ENCODE measurements at regions not wholly inside any gene's neighbourhood (a gene's known extent, or its start where the extent isn't known, plus 50 kb on each side); places are given as distances from the start of the nearest gene placed in this dataset.

GRCh38 chrX:96311366-96311765 is 373.3 kb upstream of the DIAPH2 start:
- DNase-seq: no peak
- H3K4me3 ChIP-seq: no peak overlapping the region
- no peaks in the 10 kb centered on the region for H3K36me3 ChIP-seq
- no peaks in the 10 kb centered on the region for H3K9me3 ChIP-seq
- no peaks in the 10 kb centered on the region for H3K27me3 ChIP-seq

DNA sequence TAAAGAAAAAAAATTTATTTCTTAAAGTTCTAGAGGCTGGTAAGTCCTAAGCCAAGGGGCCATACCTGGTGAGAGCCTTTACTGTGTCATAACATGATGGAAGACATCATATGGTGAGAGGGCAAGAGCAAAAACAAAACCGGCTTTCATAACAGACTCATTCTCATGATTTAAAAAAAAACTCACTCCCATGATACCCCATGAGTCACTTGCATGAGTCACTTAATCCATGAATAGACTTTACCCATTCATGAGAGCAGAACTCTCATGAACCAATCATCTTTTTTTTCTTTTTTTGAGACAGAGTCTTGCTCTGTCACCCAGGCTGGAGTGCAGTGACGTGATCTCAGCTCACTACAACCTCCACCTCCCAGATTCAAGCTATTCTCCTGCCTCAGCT is 369.7 kb upstream of the DIAPH2 start:
- no peaks in the 10 kb centered on the region for H3K9me3 ChIP-seq
- no peak overlapping the region for H3K4me3 ChIP-seq
- H3K36me3 ChIP-seq: no peaks in the 10 kb centered on the region
- H3K27me3 ChIP-seq: no peaks in the 10 kb centered on the region
- DNase-seq: no peak

- Histone ChIP-seq H3K4me3 (no peak overlapping the region), H3K9me3 (no peaks in the 10 kb centered on the region), H3K36me3 (no peaks in the 10 kb centered on the region), H3K27me3 (no peaks in the 10 kb centered on the region)
- no peak for DNase-seq
Measured at GRCh38 chrX:96361844-96362243, 322.8 kb upstream of the DIAPH2 start.

DNA sequence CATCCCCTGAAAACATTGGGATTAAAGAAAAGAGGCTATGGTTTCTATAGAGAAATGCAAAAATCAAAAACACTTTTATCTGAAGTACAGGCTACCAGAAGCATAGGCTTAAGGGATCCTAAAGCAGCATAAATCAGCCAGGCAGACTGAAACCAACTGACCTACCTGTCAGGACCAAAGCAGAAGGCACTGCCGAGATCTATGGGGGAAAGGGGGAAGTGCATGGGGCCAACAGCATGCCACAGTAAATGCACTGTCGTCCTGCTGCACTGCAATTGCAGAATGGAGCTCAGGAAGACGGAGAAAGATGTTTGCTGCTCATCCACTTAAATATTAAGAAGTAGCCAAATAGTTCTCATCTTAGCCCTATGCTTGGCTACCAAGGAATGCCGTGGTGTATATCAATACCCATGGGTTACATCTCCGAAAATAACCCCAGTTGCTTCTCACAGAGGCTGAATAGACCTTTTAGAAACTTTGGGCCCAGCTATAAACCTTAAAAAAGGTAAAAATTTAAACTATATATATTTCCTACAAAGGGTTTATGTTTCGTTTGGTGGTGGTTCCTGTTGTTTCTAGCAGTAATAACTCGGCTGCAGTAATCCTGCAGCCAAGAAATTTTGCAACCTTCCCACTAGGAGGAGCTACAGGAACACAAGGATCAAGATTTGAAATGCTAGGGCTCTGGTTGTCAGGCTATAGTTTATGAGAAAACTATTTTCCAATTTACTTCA is 312.2 kb upstream of the DIAPH2 start:
- no peaks in the 10 kb centered on the region for H3K36me3 ChIP-seq
- no peaks in the 10 kb centered on the region for H3K9me3 ChIP-seq
- peak overlapping the region; percentile 25 for H3K4me3 ChIP-seq
- no peaks in the 10 kb centered on the region for H3K27me3 ChIP-seq
- peak; percentile 0 for DNase-seq

DNA sequence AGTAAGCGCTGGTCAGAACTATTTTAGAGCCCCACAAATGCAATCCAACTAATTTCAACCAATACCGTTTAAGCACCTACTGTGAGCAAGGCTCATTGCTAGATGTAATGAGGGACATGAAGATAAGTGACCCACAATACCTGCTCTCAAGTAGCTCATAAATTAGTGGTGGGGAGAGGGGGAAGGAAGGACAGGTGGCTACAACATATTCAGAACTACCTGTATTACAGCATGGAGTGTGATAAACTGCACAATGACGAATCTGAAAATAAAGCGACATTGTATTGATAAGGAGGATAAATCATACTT is 311.6 kb upstream of the DIAPH2 start:
- no peaks in the 10 kb centered on the region for H3K9me3 ChIP-seq
- DNase-seq: no peak
- no peak overlapping the region for H3K4me3 ChIP-seq
- H3K36me3 ChIP-seq: no peaks in the 10 kb centered on the region
- H3K27me3 ChIP-seq: no peaks in the 10 kb centered on the region

DNA sequence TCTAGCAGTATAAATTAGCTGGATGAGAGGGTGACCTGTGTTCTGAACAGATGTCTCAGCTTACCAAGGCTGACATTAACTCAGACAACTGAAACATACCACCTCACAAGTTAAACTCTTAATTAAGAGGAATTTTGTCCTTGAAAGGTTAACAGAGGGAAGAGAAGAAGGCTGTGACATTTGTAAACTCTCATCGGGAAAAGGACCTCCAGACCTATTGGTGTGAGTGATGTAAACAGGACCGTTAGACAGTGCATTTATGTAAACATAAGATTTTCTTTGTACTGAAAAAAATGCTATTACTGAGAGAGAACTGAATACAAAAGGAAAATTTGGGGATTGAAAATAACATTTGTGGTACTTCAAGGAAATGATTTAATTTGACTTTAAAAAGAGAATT is 308.4 kb upstream of the DIAPH2 start:
- no peak overlapping the region for H3K4me3 ChIP-seq
- no peaks in the 10 kb centered on the region for H3K36me3 ChIP-seq
- H3K27me3 ChIP-seq: no peaks in the 10 kb centered on the region
- H3K9me3 ChIP-seq: no peaks in the 10 kb centered on the region
- no peak for DNase-seq

DNA sequence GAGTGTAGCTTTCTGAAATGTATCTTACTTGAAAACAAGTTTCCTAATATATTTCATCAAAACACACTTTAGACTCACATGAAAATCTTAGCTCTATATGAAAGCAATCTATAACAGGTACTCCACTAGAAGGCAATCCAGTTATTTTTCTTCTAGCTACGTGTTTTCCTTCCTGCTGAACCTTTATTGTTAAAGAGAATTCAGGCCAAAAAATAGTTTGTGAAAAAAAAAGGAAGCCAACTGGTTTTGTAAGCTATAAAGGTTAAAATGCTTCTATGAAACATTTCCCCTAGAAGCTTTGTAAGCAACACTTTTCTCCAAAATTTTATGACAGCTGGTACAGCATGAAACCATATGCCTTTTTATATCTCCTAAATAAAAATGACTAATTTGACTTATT is 304.7 kb upstream of the DIAPH2 start:
- H3K9me3 ChIP-seq: no peaks in the 10 kb centered on the region
- DNase-seq: no peak
- no peaks in the 10 kb centered on the region for H3K27me3 ChIP-seq
- H3K4me3 ChIP-seq: no peak overlapping the region
- H3K36me3 ChIP-seq: no peaks in the 10 kb centered on the region

DNA sequence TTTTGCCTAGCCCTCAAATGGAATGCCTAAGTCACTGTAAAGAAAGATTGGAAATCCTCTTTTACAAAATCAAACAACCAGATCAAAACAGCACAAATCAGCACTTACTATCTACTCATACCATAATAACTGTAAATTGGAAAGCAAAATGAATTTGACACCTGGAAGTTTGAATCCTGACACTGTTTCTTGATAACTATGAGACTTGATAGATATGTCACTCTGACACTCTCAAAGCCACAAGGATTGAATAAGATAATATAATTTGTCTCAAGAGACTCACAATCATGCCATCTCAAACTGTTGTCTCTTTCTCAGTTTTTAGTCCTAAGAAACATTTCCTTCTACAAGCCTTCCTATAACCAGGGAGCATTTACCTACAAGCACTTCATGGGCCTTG is 302.6 kb upstream of the DIAPH2 start:
- Histone ChIP-seq H3K36me3 (no peaks in the 10 kb centered on the region), H3K9me3 (no peaks in the 10 kb centered on the region), H3K27me3 (no peaks in the 10 kb centered on the region), H3K4me3 (no peak overlapping the region)
- no peak for DNase-seq

DNA sequence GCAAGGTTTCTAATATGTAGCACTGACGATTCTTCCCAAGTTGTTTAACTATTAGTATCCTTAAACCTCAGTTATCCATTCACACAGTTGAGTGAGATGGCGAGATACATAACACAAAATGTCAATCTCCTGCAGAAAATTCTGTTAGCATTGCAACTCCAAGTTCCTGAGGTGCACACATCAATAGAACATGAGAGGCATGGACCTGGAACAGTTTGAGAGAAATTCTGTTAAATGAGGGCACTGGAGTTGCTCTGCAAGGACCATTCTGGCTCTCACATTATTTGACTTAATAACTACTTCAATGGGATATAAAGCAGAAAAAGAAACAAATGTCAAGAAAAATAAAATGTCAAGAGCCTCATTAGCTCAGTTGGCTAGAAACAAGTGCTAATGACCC is 301.2 kb upstream of the DIAPH2 start:
- Histone ChIP-seq H3K9me3 (no peaks in the 10 kb centered on the region), H3K27me3 (no peaks in the 10 kb centered on the region), H3K36me3 (no peaks in the 10 kb centered on the region), H3K4me3 (no peak overlapping the region)
- DNase-seq: no peak

DNA sequence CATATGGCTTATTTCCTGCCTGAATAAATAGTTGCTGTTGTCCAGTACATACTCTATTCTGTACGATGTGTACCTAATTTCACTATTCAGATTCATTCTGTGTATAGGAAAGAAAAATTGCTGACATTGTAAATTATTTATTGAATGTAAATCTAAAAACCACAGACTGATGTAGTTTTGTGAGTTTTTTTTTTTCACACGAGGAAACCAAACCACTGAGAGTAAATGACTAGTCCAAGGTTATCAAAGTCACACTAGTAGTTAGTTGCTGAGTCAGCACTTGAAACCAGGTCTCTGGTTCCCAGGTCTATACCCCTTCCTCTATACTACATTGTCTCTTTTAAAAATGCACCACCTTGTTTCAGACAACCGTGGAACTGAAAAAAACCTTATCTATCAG is 298.3 kb upstream of the DIAPH2 start:
- H3K36me3 ChIP-seq: no peaks in the 10 kb centered on the region
- no peaks in the 10 kb centered on the region for H3K9me3 ChIP-seq
- H3K27me3 ChIP-seq: no peaks in the 10 kb centered on the region
- DNase-seq: no peak
- H3K4me3 ChIP-seq: no peak overlapping the region

- Histone ChIP-seq H3K27me3 (no peaks in the 10 kb centered on the region), H3K4me3 (no peak overlapping the region), H3K9me3 (no peaks in the 10 kb centered on the region), H3K36me3 (no peaks in the 10 kb centered on the region)
- no peak for DNase-seq
Measured at GRCh38 chrX:96386981-96387380, 297.7 kb upstream of the DIAPH2 start.

DNA sequence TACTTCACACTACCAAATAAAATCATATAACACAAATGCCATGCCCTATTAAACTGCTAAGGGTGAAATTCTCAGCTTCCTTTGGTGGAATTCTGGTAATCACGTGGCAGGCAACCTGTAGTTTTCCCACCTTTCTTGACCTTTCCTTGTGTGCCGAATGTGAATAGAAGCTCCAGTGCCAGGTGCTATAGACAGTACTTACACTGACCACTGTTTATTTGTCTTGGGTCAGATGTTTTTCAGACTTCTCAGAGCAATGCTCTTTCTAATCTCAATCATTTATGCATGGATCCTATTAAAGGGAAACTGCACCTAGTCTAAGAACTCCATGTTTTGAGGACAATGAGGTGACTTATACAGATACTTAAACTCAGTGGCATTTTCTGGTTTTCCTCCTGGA is 296.8 kb upstream of the DIAPH2 start:
- H3K9me3 ChIP-seq: no peaks in the 10 kb centered on the region
- no peaks in the 10 kb centered on the region for H3K36me3 ChIP-seq
- no peak overlapping the region for H3K4me3 ChIP-seq
- no peak for DNase-seq
- no peaks in the 10 kb centered on the region for H3K27me3 ChIP-seq

GRCh38 chrX:96389281-96390047 is 295.2 kb upstream of the DIAPH2 start:
- Histone ChIP-seq H3K4me3 (no peak overlapping the region), H3K9me3 (no peaks in the 10 kb centered on the region), H3K27me3 (no peaks in the 10 kb centered on the region), H3K36me3 (no peaks in the 10 kb centered on the region)
- DNase-seq: no peak

GRCh38 chrX:96394598-96394997 is 290.0 kb upstream of the DIAPH2 start:
- peak; percentile 1 for DNase-seq
- no peaks in the 10 kb centered on the region for H3K9me3 ChIP-seq
- no peak overlapping the region for H3K4me3 ChIP-seq
- no peaks in the 10 kb centered on the region for H3K36me3 ChIP-seq
- no peaks in the 10 kb centered on the region for H3K27me3 ChIP-seq

- DNase-seq: no peak
Measured at GRCh38 chrX:96403446-96403845, 281.2 kb upstream of the DIAPH2 start.

DNA sequence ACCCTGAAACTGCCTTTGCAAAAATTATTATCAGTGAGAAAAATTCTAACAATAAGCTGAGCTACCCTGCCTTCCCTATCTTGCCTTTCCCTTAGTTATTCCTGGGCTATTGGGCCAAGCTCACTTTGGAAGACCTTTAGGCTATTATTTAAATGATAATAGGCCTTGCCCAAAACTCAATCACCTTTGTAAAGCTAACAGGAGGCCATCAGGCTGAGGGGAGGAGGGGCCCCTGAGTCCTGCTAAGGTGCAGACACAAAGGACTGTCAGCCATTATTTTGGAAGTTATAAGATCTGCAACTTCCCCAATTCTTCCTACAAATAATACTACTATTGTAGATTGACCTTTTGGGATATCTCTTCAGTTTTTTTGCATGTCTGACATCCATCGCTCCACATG is 278.8 kb upstream of the DIAPH2 start:
- H3K9me3 ChIP-seq: no peaks in the 10 kb centered on the region
- no peaks in the 10 kb centered on the region for H3K36me3 ChIP-seq
- no peak for DNase-seq
- no peaks in the 10 kb centered on the region for H3K27me3 ChIP-seq
- no peak overlapping the region for H3K4me3 ChIP-seq

More at GRCh38 chrX:96403446-96403845, 281.2 kb upstream of the DIAPH2 start:
- no peaks in the 10 kb centered on the region for H3K27me3 ChIP-seq
- H3K4me3 ChIP-seq: no peak overlapping the region
- no peaks in the 10 kb centered on the region for H3K36me3 ChIP-seq
- H3K9me3 ChIP-seq: no peaks in the 10 kb centered on the region

DNA sequence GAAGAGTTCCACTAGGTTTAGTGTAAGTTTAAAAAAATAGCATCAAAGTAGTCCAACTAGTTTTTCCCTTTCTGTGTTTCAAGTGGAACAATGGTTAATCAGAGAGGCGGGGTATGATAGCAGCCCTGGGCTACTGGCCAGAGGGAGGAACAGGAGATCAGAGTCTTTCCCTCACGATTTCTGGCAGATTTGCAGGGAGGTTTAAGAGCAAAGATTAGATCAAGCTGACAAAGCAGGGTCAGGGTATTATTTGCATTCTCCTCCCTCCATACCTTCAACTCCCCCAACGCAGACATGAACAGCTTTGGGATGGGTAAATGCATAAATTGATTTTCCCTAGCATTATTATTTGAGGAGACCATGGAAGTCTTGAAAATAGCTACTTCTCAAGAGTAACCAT is 277.6 kb upstream of the DIAPH2 start:
- H3K36me3 ChIP-seq: no peaks in the 10 kb centered on the region
- H3K27me3 ChIP-seq: no peaks in the 10 kb centered on the region
- no peaks in the 10 kb centered on the region for H3K9me3 ChIP-seq
- H3K4me3 ChIP-seq: no peak overlapping the region
- DNase-seq: peak; percentile 73

GRCh38 chrX:96407501-96407900 is 277.1 kb upstream of the DIAPH2 start:
- H3K4me3 ChIP-seq: no peak overlapping the region
- no peaks in the 10 kb centered on the region for H3K36me3 ChIP-seq
- DNase-seq: peak; percentile 64
- H3K27me3 ChIP-seq: no peaks in the 10 kb centered on the region
- H3K9me3 ChIP-seq: no peaks in the 10 kb centered on the region

Data from MG63 (cell line).